ENCODE measurements at regions not wholly inside any gene's neighbourhood (a gene's known extent, or its start where the extent isn't known, plus 50 kb on each side); places are given as distances from the start of the nearest gene placed in this dataset.

DNA sequence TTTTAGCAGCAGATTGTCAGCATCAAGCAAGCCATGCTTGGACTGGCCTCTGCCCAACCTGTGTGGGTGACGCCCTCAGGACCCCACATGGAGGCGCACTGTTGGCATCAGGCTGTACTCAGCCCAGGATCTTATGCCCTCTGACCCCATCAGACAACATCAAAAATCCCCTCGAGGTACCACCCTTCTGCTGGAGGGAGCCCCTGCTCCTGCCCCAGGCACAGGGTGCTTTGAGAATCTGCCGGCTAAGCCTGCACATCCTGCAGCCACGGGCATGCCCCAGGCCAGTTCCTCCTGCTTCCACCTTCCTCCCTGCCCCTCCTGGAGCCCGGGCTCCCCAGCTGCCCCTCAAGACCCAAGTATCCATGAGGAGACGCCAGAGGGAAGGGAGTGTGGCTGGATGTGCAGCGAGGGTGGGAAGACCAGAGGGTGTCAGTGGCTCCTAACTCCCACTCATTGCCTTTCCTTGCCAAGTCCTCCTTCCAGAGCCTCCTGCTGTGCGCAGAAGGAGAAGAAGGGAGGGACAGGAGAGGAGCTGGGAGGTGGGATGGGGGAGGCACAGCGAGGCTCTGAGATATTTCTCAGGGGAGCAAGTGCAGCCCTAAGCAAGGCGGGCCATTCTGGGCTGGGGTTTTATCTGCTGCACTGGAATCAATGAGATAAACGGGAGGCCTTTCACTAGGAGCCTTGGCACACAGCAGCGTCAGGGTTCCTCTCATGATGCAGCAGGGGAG, 77.4 kb upstream of the CST7 start:
- TF ChIP-seq, protein P1, sequence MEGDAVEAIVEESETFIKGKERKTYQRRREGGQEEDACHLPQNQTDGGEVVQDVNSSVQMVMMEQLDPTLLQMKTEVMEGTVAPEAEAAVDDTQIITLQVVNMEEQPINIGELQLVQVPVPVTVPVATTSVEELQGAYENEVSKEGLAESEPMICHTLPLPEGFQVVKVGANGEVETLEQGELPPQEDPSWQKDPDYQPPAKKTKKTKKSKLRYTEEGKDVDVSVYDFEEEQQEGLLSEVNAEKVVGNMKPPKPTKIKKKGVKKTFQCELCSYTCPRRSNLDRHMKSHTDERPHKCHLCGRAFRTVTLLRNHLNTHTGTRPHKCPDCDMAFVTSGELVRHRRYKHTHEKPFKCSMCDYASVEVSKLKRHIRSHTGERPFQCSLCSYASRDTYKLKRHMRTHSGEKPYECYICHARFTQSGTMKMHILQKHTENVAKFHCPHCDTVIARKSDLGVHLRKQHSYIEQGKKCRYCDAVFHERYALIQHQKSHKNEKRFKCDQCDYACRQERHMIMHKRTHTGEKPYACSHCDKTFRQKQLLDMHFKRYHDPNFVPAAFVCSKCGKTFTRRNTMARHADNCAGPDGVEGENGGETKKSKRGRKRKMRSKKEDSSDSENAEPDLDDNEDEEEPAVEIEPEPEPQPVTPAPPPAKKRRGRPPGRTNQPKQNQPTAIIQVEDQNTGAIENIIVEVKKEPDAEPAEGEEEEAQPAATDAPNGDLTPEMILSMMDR (conservative IDR thresholded peaks at IDR 0.05), result no peak
- TF ChIP-seq EZH2 (IDR thresholded peaks at IDR 0.05; ENCODE audit: low read depth), result no peak

Data from PC-9 (cell line).